Skeletal muscle satellite cell (primary cell): ENCODE measurements at regions not wholly inside any gene's neighbourhood (a gene's known extent, or its start where the extent isn't known, plus 50 kb on each side); places are given as distances from the start of the nearest gene placed in this dataset.

Experiments
- H3K27me3 ChIP-seq: 2 replicates; pipeline ENCODE4 v1.7.0; 2013; ENCODE audit warnings: low read length; ENCODE audit not compliant: control insufficient read depth, insufficient read depth
- H3K36me3 ChIP-seq: 2 replicates; pipeline ENCODE4 v1.7.0; 2013; ENCODE audit warnings: mild to moderate bottlenecking, control low read depth, low read length; ENCODE audit not compliant: insufficient read depth
- H3K4me1 ChIP-seq: 2 replicates; pipeline ENCODE4 v1.7.0; 2013; ENCODE audit warnings: low read length; ENCODE audit not compliant: control insufficient read depth, insufficient read depth
- H3K4me2 ChIP-seq: 2 replicates; pipeline ENCODE4 v1.7.0; 2013; ENCODE audit warnings: mild to moderate bottlenecking, low read length
- H3K4me3 ChIP-seq: 2 replicates; pipeline ENCODE4 v1.7.0; 2013; ENCODE audit warnings: low read length
- H3K9ac ChIP-seq: 2 replicates; pipeline ENCODE4 v1.7.0; 2013; ENCODE audit warnings: mild to moderate bottlenecking, low read depth, low read length, moderate library complexity
- H3K9me3 ChIP-seq: replicated peaks from 2 replicates; pipeline ENCODE4 v1.7.0; 2013; ENCODE audit warnings: mild to moderate bottlenecking, control low read depth, low read length

- Histone ChIP-seq H3K9ac (no peak overlapping the region), H3K36me3 (no peaks in the 10 kb centered on the region), H3K27me3 (peaks cover 59% of the 10 kb centered on the region), H3K9me3 (no peaks in the 10 kb centered on the region), H3K4me3 (no peak overlapping the region), H3K4me2 (no peak overlapping the region), H3K4me1 (no peaks in the 10 kb centered on the region)
Observed at GRCh38 chr5:176711883-176712282, 64.6 kb downstream of the TSPAN17 start.

- Histone ChIP-seq H3K4me1 (no peaks in the 10 kb centered on the region), H3K9me3 (no peaks in the 10 kb centered on the region), H3K9ac (no peak overlapping the region), H3K4me3 (no peak overlapping the region), H3K4me2 (no peak overlapping the region), H3K36me3 (no peaks in the 10 kb centered on the region), H3K27me3 (peaks cover 56% of the 10 kb centered on the region)
Observed at GRCh38 chr5:176712546-176713304, 65.4 kb downstream of the TSPAN17 start.

GRCh38 chr5:176713409-176713808 is 66.1 kb downstream of the TSPAN17 start:
- Histone ChIP-seq H3K4me1 (no peaks in the 10 kb centered on the region), H3K9ac (no peak overlapping the region), H3K4me3 (no peak overlapping the region), H3K4me2 (no peak overlapping the region), H3K36me3 (no peaks in the 10 kb centered on the region), H3K27me3 (peaks cover 54% of the 10 kb centered on the region), H3K9me3 (no peaks in the 10 kb centered on the region)

GRCh38 chr5:176714067-176714466 is 66.8 kb downstream of the TSPAN17 start:
- H3K9me3 ChIP-seq = no peaks in the 10 kb centered on the region
- H3K4me3 ChIP-seq = no peak overlapping the region
- H3K4me1 ChIP-seq = no peaks in the 10 kb centered on the region
- H3K4me2 ChIP-seq = no peak overlapping the region
- peaks cover 48% of the 10 kb centered on the region for H3K27me3 ChIP-seq
- no peak overlapping the region for H3K9ac ChIP-seq
- no peaks in the 10 kb centered on the region for H3K36me3 ChIP-seq

GRCh38 chr5:176716320-176716719 is 69.0 kb downstream of the TSPAN17 start:
- Histone ChIP-seq H3K27me3 (peaks cover 40% of the 10 kb centered on the region), H3K9ac (no peak overlapping the region), H3K36me3 (no peaks in the 10 kb centered on the region), H3K4me3 (no peak overlapping the region), H3K9me3 (no peaks in the 10 kb centered on the region), H3K4me1 (no peaks in the 10 kb centered on the region), H3K4me2 (no peak overlapping the region)

- no peak overlapping the region for H3K9ac ChIP-seq
- H3K4me1 ChIP-seq = no peaks in the 10 kb centered on the region
- H3K9me3 ChIP-seq = no peaks in the 10 kb centered on the region
- H3K36me3 ChIP-seq = no peaks in the 10 kb centered on the region
- no peak overlapping the region for H3K4me2 ChIP-seq
- H3K27me3 ChIP-seq = peaks cover 49% of the 10 kb centered on the region
- H3K4me3 ChIP-seq = no peak overlapping the region
Observed at GRCh38 chr5:176719113-176719739, 71.9 kb downstream of the TSPAN17 start.

GRCh38 chr5:176721509-176721908 is 74.2 kb downstream of the TSPAN17 start:
- Histone ChIP-seq H3K27me3 (peaks cover 54% of the 10 kb centered on the region), H3K36me3 (no peaks in the 10 kb centered on the region), H3K4me1 (no peaks in the 10 kb centered on the region), H3K4me2 (no peak overlapping the region), H3K9me3 (no peaks in the 10 kb centered on the region), H3K4me3 (no peak overlapping the region), H3K9ac (no peak overlapping the region)

- Histone ChIP-seq H3K27me3 (peaks cover 60% of the 10 kb centered on the region), H3K36me3 (no peaks in the 10 kb centered on the region), H3K4me1 (no peaks in the 10 kb centered on the region), H3K4me3 (no peak overlapping the region), H3K9ac (no peak overlapping the region), H3K9me3 (no peaks in the 10 kb centered on the region), H3K4me2 (no peak overlapping the region)
Observed at GRCh38 chr5:176722757-176723156, 75.5 kb downstream of the TSPAN17 start.

- Histone ChIP-seq H3K4me2 (no peak overlapping the region), H3K4me1 (no peaks in the 10 kb centered on the region), H3K9ac (no peak overlapping the region), H3K4me3 (no peak overlapping the region), H3K27me3 (peaks cover 56% of the 10 kb centered on the region), H3K36me3 (no peaks in the 10 kb centered on the region), H3K9me3 (no peaks in the 10 kb centered on the region)
Observed at GRCh38 chr5:176723440-176723839, 76.2 kb downstream of the TSPAN17 start.

GRCh38 chr5:176724472-176724871 is 77.2 kb downstream of the TSPAN17 start:
- Histone ChIP-seq H3K9me3 (no peaks in the 10 kb centered on the region), H3K36me3 (no peaks in the 10 kb centered on the region), H3K4me2 (no peak overlapping the region), H3K4me1 (no peaks in the 10 kb centered on the region), H3K4me3 (no peak overlapping the region), H3K9ac (no peak overlapping the region), H3K27me3 (peaks cover 61% of the 10 kb centered on the region)

GRCh38 chr5:176725521-176726280 is 78.4 kb downstream of the TSPAN17 start:
- no peaks in the 10 kb centered on the region for H3K4me1 ChIP-seq
- no peaks in the 10 kb centered on the region for H3K36me3 ChIP-seq
- H3K27me3 ChIP-seq = peaks cover 63% of the 10 kb centered on the region
- no peaks in the 10 kb centered on the region for H3K9me3 ChIP-seq
- H3K4me2 ChIP-seq = no peak overlapping the region
- H3K4me3 ChIP-seq = no peak overlapping the region
- H3K9ac ChIP-seq = no peak overlapping the region
